ENCODE measurements at regions not wholly inside any gene's neighbourhood (a gene's known extent, or its start where the extent isn't known, plus 50 kb on each side); places are given as distances from the start of the nearest gene placed in this dataset.

- Histone ChIP-seq H3K36me3 (no peaks in the 10 kb centered on the region), H3K9me3 (no peaks in the 10 kb centered on the region), H3K27ac (no peak overlapping the region), H3K27me3 (no peaks in the 10 kb centered on the region), H3K4me1 (no peaks in the 10 kb centered on the region), H3K4me3 (no peak overlapping the region)
- TF ChIP-seq, protein P1, sequence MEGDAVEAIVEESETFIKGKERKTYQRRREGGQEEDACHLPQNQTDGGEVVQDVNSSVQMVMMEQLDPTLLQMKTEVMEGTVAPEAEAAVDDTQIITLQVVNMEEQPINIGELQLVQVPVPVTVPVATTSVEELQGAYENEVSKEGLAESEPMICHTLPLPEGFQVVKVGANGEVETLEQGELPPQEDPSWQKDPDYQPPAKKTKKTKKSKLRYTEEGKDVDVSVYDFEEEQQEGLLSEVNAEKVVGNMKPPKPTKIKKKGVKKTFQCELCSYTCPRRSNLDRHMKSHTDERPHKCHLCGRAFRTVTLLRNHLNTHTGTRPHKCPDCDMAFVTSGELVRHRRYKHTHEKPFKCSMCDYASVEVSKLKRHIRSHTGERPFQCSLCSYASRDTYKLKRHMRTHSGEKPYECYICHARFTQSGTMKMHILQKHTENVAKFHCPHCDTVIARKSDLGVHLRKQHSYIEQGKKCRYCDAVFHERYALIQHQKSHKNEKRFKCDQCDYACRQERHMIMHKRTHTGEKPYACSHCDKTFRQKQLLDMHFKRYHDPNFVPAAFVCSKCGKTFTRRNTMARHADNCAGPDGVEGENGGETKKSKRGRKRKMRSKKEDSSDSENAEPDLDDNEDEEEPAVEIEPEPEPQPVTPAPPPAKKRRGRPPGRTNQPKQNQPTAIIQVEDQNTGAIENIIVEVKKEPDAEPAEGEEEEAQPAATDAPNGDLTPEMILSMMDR (IDR thresholded peaks at IDR 0.05) = no peak
- TF ChIP-seq POLR2A (IDR thresholded peaks at IDR 0.05) = no peak
- DNase-seq = no peak
These were observed 101.3 kb upstream of the HMCN1 start for GRCh38 chr1:185632659-185633423.

DNA sequence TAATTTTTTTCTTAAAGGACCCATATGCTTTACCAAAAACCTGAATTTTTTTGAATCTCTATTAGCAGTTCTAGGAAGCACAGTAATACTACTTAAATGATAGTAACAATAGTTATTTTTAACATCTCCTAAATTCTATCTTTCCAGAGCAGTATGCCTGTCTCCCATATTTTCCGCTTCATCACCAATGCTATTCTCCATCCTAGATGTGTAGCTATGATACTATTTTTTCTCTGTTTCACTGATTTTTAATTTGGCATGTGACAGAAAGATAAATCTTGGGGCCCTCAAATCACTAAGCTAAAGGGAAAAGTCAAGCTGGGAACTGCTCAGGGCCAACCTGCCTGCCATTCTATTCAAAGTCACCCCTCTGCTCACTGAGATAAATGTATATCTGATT is 102.3 kb upstream of the HMCN1 start:
- no peak for DNase-seq
- Histone ChIP-seq H3K36me3 (no peaks in the 10 kb centered on the region), H3K4me1 (no peaks in the 10 kb centered on the region), H3K9me3 (no peaks in the 10 kb centered on the region), H3K27me3 (no peaks in the 10 kb centered on the region), H3K4me3 (no peak overlapping the region), H3K27ac (no peak overlapping the region)
- TF ChIP-seq, protein P1 (IDR thresholded peaks at IDR 0.05) = no peak
- no peak for TF ChIP-seq POLR2A (IDR thresholded peaks at IDR 0.05)

GRCh38 chr1:185627761-185628501 is 106.3 kb upstream of the HMCN1 start:
- H3K4me3 ChIP-seq = no peak overlapping the region
- no peak for TF ChIP-seq POLR2A (IDR thresholded peaks at IDR 0.05)
- TF ChIP-seq, protein P1 (IDR thresholded peaks at IDR 0.05) = no peak
- no peaks in the 10 kb centered on the region for H3K27me3 ChIP-seq
- H3K4me1 ChIP-seq = no peaks in the 10 kb centered on the region
- H3K36me3 ChIP-seq = no peaks in the 10 kb centered on the region
- DNase-seq = no peak
- no peak overlapping the region for H3K27ac ChIP-seq
- no peaks in the 10 kb centered on the region for H3K9me3 ChIP-seq

DNA sequence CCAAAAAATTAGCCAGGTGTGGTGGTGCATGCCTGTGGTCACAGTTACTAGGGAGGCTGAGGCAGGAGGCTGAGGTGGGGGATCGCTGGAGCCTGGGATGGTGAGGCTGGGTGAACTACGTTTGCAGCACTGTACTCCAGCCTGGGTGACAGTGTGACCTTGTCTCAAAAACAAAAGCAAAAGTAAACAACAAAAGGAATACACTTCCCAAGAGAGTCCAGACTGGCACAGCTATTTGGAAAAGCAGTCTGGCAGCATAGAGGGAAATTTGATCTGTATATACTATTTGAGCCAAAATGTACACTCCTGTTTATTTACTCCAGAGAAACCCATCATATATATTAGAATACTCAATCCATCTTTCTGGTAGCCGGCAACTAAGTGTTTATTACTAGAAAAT is 107.0 kb upstream of the HMCN1 start:
- H3K36me3 ChIP-seq = no peaks in the 10 kb centered on the region
- no peak overlapping the region for H3K4me3 ChIP-seq
- no peak overlapping the region for H3K27ac ChIP-seq
- H3K4me1 ChIP-seq = no peaks in the 10 kb centered on the region
- DNase-seq = no peak
- TF ChIP-seq, protein P1 (IDR thresholded peaks at IDR 0.05) = no peak
- TF ChIP-seq POLR2A (IDR thresholded peaks at IDR 0.05) = no peak
- H3K27me3 ChIP-seq = no peaks in the 10 kb centered on the region
- H3K9me3 ChIP-seq = no peaks in the 10 kb centered on the region

- TF ChIP-seq POLR2A (IDR thresholded peaks at IDR 0.05) = no peak
- TF ChIP-seq, protein P1 (IDR thresholded peaks at IDR 0.05) = no peak
- no peaks in the 10 kb centered on the region for H3K4me1 ChIP-seq
- H3K27ac ChIP-seq = no peak overlapping the region
- H3K4me3 ChIP-seq = no peak overlapping the region
- no peak for DNase-seq
- no peaks in the 10 kb centered on the region for H3K27me3 ChIP-seq
- H3K36me3 ChIP-seq = no peaks in the 10 kb centered on the region
- no peaks in the 10 kb centered on the region for H3K9me3 ChIP-seq
These were observed 107.8 kb upstream of the HMCN1 start for GRCh38 chr1:185626344-185626743.
